ENCODE measurements at regions not wholly inside any gene's neighbourhood (a gene's known extent, or its start where the extent isn't known, plus 50 kb on each side); places are given as distances from the start of the nearest gene placed in this dataset.
"Not testable (repeated sequence)": the region's sequence is repeated elsewhere in the genome, so short reads cannot be mapped to it uniquely, and the experiment has no call there.

DNA sequence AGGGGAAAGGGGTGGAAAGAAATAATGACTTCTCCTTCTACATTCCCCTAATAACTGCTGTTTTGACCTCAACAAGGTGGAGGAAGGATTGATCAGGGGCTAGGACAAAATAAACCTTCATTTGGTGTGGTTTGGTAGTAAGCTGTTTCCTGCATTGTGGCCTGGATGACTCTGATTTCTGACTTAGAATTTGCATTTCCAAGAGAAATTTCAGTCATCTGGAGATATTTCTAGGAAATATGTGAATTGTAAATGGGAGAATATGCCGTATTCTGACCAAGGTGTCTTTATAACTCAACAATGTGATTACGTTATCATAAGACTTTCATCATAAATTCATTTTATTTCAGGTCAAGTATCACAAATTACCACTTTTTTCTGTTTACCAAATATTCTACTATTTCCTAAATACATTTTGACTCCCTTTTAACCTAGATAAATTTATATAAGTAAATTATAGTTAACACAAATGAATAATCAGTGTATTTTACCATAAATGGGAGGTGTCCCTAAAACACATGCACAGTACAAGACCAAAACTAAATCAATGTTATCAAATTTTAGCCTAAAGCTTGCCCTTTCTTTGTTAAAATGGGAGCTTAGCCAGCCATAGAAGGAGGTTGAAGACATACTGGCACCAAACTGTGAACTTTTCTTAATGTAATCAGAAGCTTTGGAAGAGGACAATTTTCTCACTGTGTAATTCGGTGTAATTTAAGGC is 828.8 kb downstream of the TMTC2 start:
- TF ChIP-seq, protein P1, sequence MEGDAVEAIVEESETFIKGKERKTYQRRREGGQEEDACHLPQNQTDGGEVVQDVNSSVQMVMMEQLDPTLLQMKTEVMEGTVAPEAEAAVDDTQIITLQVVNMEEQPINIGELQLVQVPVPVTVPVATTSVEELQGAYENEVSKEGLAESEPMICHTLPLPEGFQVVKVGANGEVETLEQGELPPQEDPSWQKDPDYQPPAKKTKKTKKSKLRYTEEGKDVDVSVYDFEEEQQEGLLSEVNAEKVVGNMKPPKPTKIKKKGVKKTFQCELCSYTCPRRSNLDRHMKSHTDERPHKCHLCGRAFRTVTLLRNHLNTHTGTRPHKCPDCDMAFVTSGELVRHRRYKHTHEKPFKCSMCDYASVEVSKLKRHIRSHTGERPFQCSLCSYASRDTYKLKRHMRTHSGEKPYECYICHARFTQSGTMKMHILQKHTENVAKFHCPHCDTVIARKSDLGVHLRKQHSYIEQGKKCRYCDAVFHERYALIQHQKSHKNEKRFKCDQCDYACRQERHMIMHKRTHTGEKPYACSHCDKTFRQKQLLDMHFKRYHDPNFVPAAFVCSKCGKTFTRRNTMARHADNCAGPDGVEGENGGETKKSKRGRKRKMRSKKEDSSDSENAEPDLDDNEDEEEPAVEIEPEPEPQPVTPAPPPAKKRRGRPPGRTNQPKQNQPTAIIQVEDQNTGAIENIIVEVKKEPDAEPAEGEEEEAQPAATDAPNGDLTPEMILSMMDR (IDR thresholded peaks at IDR 0.05; ENCODE audit: low read length, missing control alignments), result no peak
- DNase-seq (ENCODE audit: low read depth), result no peak
- H3K4me3 ChIP-seq (replicated peaks; ENCODE audit: low read depth, low read length), result no peak overlapping the region

DNA sequence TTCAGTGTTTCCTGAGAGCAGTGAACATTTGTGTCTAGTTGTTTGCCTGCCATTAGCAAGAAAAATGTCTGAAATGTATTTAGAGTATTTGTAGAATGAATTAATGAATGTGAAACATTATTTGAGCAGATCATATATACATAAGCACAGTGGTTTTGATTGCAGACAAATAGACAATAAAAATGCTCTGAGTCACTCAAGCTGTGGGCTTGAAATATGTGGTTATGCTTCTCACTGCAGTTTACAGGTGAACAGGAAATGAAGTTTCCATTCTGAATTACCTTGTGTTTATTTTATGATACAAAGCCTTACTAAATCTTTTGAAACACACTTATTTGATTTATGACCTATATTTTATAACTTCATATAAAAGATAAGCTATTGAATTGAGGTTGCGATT is 827.7 kb downstream of the TMTC2 start:
- H3K4me3 ChIP-seq (replicated peaks; ENCODE audit: low read depth, low read length), result no peak overlapping the region
- TF ChIP-seq, protein P1 (IDR thresholded peaks at IDR 0.05; ENCODE audit: low read length, missing control alignments), result no peak
- no peak for DNase-seq (ENCODE audit: low read depth)

GRCh38 chr12:83506841-83507240 is 820.1 kb downstream of the TMTC2 start:
- H3K4me3 ChIP-seq (replicated peaks; ENCODE audit: low read depth, low read length), result no peak overlapping the region
- TF ChIP-seq, protein P1 (IDR thresholded peaks at IDR 0.05; ENCODE audit: low read length, missing control alignments), result no peak
- DNase-seq (ENCODE audit: low read depth), result no peak

DNA sequence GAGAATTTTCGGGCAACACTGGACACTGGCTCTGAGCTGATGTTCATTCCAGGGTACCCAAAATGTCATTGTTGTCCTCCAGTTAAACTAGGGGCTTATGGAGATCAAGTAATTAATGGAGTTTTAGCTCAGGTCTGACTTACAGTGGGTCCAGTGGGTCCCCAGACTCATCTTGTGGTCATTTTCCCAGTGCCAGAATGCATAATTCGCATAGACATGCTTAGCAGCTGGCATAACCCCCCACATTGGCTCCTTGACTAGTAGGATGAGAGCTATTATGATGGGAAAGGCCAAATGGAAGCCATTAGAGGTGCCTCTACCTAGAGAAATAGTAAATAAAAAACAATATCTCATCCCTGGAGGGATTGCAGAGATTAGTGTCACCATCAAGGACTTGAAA is 818.9 kb downstream of the TMTC2 start:
- no peak overlapping the region for H3K4me3 ChIP-seq (replicated peaks; ENCODE audit: low read depth, low read length)
- TF ChIP-seq, protein P1 (IDR thresholded peaks at IDR 0.05; ENCODE audit: low read length, missing control alignments), result no peak
- DNase-seq (ENCODE audit: low read depth), result no peak

DNA sequence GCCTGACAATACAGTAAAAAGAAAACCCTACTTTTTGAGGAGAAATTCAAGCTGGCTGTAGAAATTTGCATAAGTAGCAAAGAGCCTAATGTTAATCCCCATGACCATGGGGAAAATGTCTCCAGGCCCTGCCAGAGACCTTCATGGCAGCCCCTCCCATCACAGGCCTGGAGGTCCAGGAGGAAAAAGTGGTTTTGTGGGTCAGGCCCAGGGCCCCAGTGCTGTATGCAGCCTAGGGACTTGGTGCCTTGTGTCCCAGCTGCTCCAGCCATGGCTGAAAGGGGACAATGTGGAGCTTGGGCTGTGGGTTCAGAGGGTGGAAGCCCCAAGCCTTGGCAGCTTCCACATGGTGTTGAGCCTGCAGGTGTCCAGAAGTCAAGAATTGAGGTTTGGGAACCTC is 813.2 kb downstream of the TMTC2 start:
- DNase-seq (ENCODE audit: low read depth); H3K4me3 ChIP-seq (replicated peaks; ENCODE audit: low read depth, low read length): not testable (repeated sequence)

DNA sequence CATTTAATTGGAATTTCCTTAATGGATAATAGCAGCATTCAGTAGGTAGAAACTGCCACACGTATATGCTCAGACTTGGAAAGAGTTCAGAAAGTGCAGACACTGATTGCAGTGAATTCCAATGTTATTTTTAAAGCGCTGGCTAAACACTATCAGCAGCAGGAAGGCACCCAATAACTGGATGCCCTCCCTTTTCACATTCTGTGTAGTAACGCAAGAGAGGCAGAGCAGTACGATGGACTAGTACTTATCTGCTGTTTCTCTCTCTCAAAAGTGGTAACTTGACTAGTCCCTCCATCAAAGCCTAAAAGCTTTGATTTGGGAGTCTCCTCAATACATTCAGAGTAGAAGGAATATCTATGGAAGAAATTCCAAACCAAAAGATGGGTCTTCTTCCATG is 791.0 kb downstream of the TMTC2 start:
- TF ChIP-seq, protein P1 (IDR thresholded peaks at IDR 0.05; ENCODE audit: low read length, missing control alignments), result no peak
- DNase-seq (ENCODE audit: low read depth), result no peak
- no peak overlapping the region for H3K4me3 ChIP-seq (replicated peaks; ENCODE audit: low read depth, low read length)

GRCh38 chr12:83476695-83477690 is 790.3 kb downstream of the TMTC2 start:
- no peak for DNase-seq (ENCODE audit: low read depth)
- TF ChIP-seq, protein P1 (IDR thresholded peaks at IDR 0.05; ENCODE audit: low read length, missing control alignments), result no peak

More at GRCh38 chr12:83476695-83477690, 790.3 kb downstream of the TMTC2 start:
- no peak overlapping the region for H3K4me3 ChIP-seq (replicated peaks; ENCODE audit: low read depth, low read length)
